HCT116 (cell line): ENCODE measurements at regions not wholly inside any gene's neighbourhood (a gene's known extent, or its start where the extent isn't known, plus 50 kb on each side); places are given as distances from the start of the nearest gene placed in this dataset.

Experiments used
- ATAC-seq: fragments of 200-7000 bp; cut with Tn5 transposase; 2 replicates; pipeline ENCODE4 v1.9.1; 2020; ENCODE audit warnings: mild to moderate bottlenecking, moderate library complexity
- BruUV-seq: library from RNA; stranded (reverse); fragments of 400-500 nt; replicated peaks from 2 replicates; lab custom pipeline; 2021; lab: Mats Ljungman, UMichigan
- CTCF ChIA-PET: fragments of 300-600 bp; sonication (Branson Sonifier 250); formaldehyde crosslinking; loops from one replicate; lab custom pipeline; 2021; ENCODE audit warnings: antibody characterized with exemption; lab: Charles Lee
- POLR2A ChIA-PET: fragments of 300-600, 350-600 bp; sonication (Branson Sonifier 250); formaldehyde crosslinking; loops from one replicate; lab custom pipeline; 2021; ENCODE audit warnings: antibody characterized with exemption; lab: Charles Lee
- RAD21 ChIA-PET, 2 experiments: fragments of 300-600 bp; sonication (Branson Sonifier 250); formaldehyde crosslinking; loops; one replicate each; lab custom pipeline; 2023; ENCODE audit warnings: low total read pairs in 2 of 2; ENCODE audit not compliant: uncharacterized antibody in 2 of 2, unreplicated experiment in 2 of 2, low non-redundant PET in 1 of 2; lab: Charles Lee
- DNase-seq: peaks from one replicate; pipeline ENCODE4 v3.0.0-alpha.2; 2010; ENCODE audit warnings: low read depth, low spot score
- H2AFZ ChIP-seq: fragments of 200-600 bp; shearing (Covaris generic), sonication (generic); 2 replicates; pipeline ENCODE4 v1.6.1; 2017; ENCODE audit warnings: low read depth, mixed run types, mixed read lengths, antibody characterized with exemption, low read length; ENCODE audit not compliant: poor library complexity, severe bottlenecking
- H3K27ac ChIP-seq: 2 replicates; pipeline ENCODE4 v1.5.1; 2012; ENCODE audit warnings: low read depth, low read length
- H3K27me3 ChIP-seq: fragments of 200-600 bp; sonication (generic); 2 replicates; pipeline ENCODE4 v1.6.1; 2016; ENCODE audit warnings: mixed run types, low read length, mixed read lengths; ENCODE audit not compliant: insufficient read depth
- H3K36me3 ChIP-seq, 2 experiments: fragments of 200-500 bp in 1 of 2; fragments of 200-600 bp in 1 of 2; sonication (Bioruptor generic) in 1 of 2; sonication (generic) in 1 of 2; 2 replicates each; pipeline versions ENCODE4 v1.5.1 to v1.6.1; 2014 to 2016; ENCODE audit warnings: low read length in 2 of 2, inconsistent platforms in 1 of 2, mixed read lengths in 1 of 2, mixed run types in 1 of 2; ENCODE audit not compliant: insufficient read depth in 2 of 2, control insufficient read depth in 1 of 2
- H3K4me1 ChIP-seq, 2 experiments: fragments of 200-600 bp in 1 of 2; sonication (generic) in 1 of 2; 2 replicates each; pipeline versions ENCODE4 v1.5.1 to v1.6.1; 2012 to 2017; ENCODE audit warnings: low read length in 2 of 2, inconsistent platforms in 1 of 2, mild to moderate bottlenecking in 1 of 2, mixed read lengths in 1 of 2, mixed run types in 1 of 2, moderate library complexity in 1 of 2; ENCODE audit not compliant: insufficient read depth in 2 of 2, control insufficient read depth in 1 of 2
- H3K4me2 ChIP-seq: fragments of 200-600 bp; sonication (generic); 2 replicates; pipeline ENCODE4 v1.6.1; 2017; ENCODE audit warnings: mixed run types, low read length, mixed read lengths
- H3K4me3 ChIP-seq, 2 experiments: fragments of 200-600 bp in 1 of 2; sonication (generic) in 1 of 2; replicated peaks in 1 of 2; 2 replicates each; pipeline ENCODE4 v1.5.1; 2011 to 2016; ENCODE audit warnings: low read length in 2 of 2, control low read depth in 1 of 2, low read depth in 1 of 2, mild to moderate bottlenecking in 1 of 2, mixed read lengths in 1 of 2, mixed run types in 1 of 2
- H3K79me2 ChIP-seq: fragments of 200-600 bp; sonication (generic); 2 replicates; pipeline ENCODE4 v1.6.1; 2017; ENCODE audit warnings: mild to moderate bottlenecking, mixed run types, low read length, moderate library complexity, mixed read lengths; ENCODE audit not compliant: insufficient read depth
- H3K9ac ChIP-seq: fragments of 200-600 bp; sonication (generic); 2 replicates; pipeline ENCODE4 v1.6.1; 2016; ENCODE audit warnings: low read length, mixed read lengths
- H3K9me2 ChIP-seq: fragments of 200-600 bp; sonication (generic), shearing (Covaris generic); 2 replicates; pipeline ENCODE4 v1.6.1; 2017; ENCODE audit warnings: mixed run types, mild to moderate bottlenecking, moderate library complexity; ENCODE audit not compliant: insufficient read depth
- H3K9me3 ChIP-seq, 2 experiments: fragments of 200-500 bp in 1 of 2; fragments of 200-600 bp in 1 of 2; sonication (Bioruptor generic) in 1 of 2; sonication (generic) in 1 of 2; 2 replicates each; pipeline ENCODE4 v1.6.1; 2014 to 2017; ENCODE audit warnings: low read length in 2 of 2, mixed read lengths in 2 of 2, inconsistent platforms in 1 of 2, low read depth in 1 of 2, mild to moderate bottlenecking in 1 of 2, mixed run types in 1 of 2, moderate library complexity in 1 of 2; ENCODE audit not compliant: control insufficient read depth in 1 of 2, insufficient read depth in 1 of 2
- H4K20me1 ChIP-seq: fragments of 200-600 bp; sonication (generic), shearing (Covaris generic); 2 replicates; pipeline ENCODE4 v1.6.1; 2017; ENCODE audit warnings: mixed run types, mild to moderate bottlenecking, moderate library complexity; ENCODE audit not compliant: insufficient read depth
- CBX3 ChIP-seq: IDR thresholded peaks from 2 replicates; pipeline ENCODE4 v1.6.1; 2012; ENCODE audit warnings: low read depth
- CEBPB ChIP-seq: IDR thresholded peaks from 2 replicates; pipeline ENCODE4 v1.6.1; 2012; ENCODE audit warnings: low read depth
- EGR1 ChIP-seq: IDR thresholded peaks from 2 replicates; pipeline ENCODE4 v1.6.1; 2012; ENCODE audit warnings: low read depth
- EZH2phosphoT487 ChIP-seq: fragments of 200-600 bp; IDR thresholded peaks from 2 replicates; pipeline ENCODE4 v1.6.1; 2018; ENCODE audit warnings: antibody characterized with exemption, borderline replicate concordance
- JUND ChIP-seq: IDR thresholded peaks from 2 replicates; pipeline ENCODE4 v1.6.1; 2012
- POLR2A ChIP-seq: IDR thresholded peaks from 2 replicates; pipeline ENCODE4 v1.7.0; 2011; ENCODE audit warnings: borderline replicate concordance; ENCODE audit not compliant: insufficient read depth, insufficient read length; ENCODE audit errors: extremely low read depth
- RAD21 ChIP-seq: IDR thresholded peaks from 2 replicates; pipeline ENCODE4 v1.6.1; 2012; ENCODE audit warnings: low read depth, mild to moderate bottlenecking
- SP1 ChIP-seq: IDR thresholded peaks from 2 replicates; pipeline ENCODE4 v1.6.1; 2012; ENCODE audit warnings: low read depth
- YY1 ChIP-seq: IDR thresholded peaks from 2 replicates; pipeline ENCODE4 v1.6.1; 2011; ENCODE audit warnings: low read length, low read depth, moderate library complexity, mild to moderate bottlenecking; ENCODE audit not compliant: insufficient replicate concordance; ENCODE audit errors: extremely low read depth
- ZFX ChIP-seq: fragments of 450-650 bp; IDR thresholded peaks from 2 replicates; pipeline ENCODE4 v1.6.1; 2017
- intact Hi-C: fragments of 100-400 bp; cut with micrococcal nuclease; formaldehyde crosslinking; loops from 2 replicates; pipeline ENCODE4 v1.10.0; 2022
- TF ChIP-seq, protein P1 (sequence below), 3 experiments: fragments of 200-600 bp in 1 of 3; sonication (generic) in 1 of 3; IDR thresholded peaks in 2 of 3; conservative IDR thresholded peaks in 1 of 3; 2 replicates each; pipeline ENCODE4 v1.5.1; 2012 to 2017; ENCODE audit warnings: low read depth in 2 of 3, low read length in 2 of 3, antibody characterized with exemption in 1 of 3, borderline replicate concordance in 1 of 3, control low read depth in 1 of 3, mild to moderate bottlenecking in 1 of 3, mixed read lengths in 1 of 3, mixed run types in 1 of 3, moderate library complexity in 1 of 3; ENCODE audit not compliant: insufficient read depth in 1 of 3
- TF ChIP-seq, protein P2 (sequence below): IDR thresholded peaks from 2 replicates; pipeline ENCODE4 v1.6.1; 2012
- TF ChIP-seq, protein P3 (sequence below): IDR thresholded peaks from 2 replicates; pipeline ENCODE4 v1.6.1; 2012; ENCODE audit warnings: low read depth

DNA sequence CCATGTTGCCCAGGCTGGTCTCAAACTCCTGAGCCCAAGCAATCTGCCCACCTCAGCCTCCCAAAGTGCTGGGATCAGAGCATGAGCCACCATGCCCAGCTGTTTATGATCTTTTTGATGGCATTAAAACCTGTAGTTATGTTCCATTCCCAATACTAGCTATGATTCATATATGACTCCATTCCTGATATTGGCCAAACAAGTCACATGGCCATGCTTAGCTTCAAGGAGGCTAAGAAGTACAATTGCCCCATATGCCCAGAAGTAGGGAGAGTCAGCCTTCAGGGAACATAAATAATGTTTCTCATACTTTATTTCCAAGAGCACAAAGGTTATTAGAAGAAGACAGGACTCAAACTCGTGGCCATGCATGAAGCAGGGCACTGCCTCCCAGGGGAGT, 132.4 kb upstream of the RAB6C start:
- no peak for DNase-seq
- CTCF ChIA-PET = no interaction called here
- RAD21 ChIA-PET = no interaction called here
- no peaks in the 10 kb centered on the region for H3K36me3 ChIP-seq
- no peak overlapping the region for H3K27ac ChIP-seq
- no peak overlapping the region for H2AFZ ChIP-seq
- no peaks in the 10 kb centered on the region; the same call in 1 of the 2 replicates for H4K20me1 ChIP-seq
- H3K27me3 ChIP-seq = peaks cover 12% of the 10 kb centered on the region
- no peak for TF ChIP-seq EZH2phosphoT487
- TF ChIP-seq CBX3 = no peak
- TF ChIP-seq CEBPB = no peak
- TF ChIP-seq YY1 = no peak
- TF ChIP-seq ZFX = no peak
- no peak for TF ChIP-seq POLR2A
- no peak for TF ChIP-seq SP1
- no peak for TF ChIP-seq EGR1
- no peak for TF ChIP-seq RAD21
- TF ChIP-seq, all 23 proteins: peak for 0
- H3K9me3 ChIP-seq = no peaks in the 10 kb centered on the region
- no peak for ATAC-seq
- intact Hi-C loops = no loop called here
- no peaks in the 10 kb centered on the region for H3K79me2 ChIP-seq
- no peaks in the 10 kb centered on the region for H3K4me1 ChIP-seq
- no peak overlapping the region for H3K4me3 ChIP-seq
- no TSS peak for BruUV-seq
- H3K9ac ChIP-seq = no peak overlapping the region
- no peaks in the 10 kb centered on the region for H3K9me2 ChIP-seq
- H3K4me2 ChIP-seq = no peak overlapping the region
- POLR2A ChIA-PET = no interaction called here

DNA sequence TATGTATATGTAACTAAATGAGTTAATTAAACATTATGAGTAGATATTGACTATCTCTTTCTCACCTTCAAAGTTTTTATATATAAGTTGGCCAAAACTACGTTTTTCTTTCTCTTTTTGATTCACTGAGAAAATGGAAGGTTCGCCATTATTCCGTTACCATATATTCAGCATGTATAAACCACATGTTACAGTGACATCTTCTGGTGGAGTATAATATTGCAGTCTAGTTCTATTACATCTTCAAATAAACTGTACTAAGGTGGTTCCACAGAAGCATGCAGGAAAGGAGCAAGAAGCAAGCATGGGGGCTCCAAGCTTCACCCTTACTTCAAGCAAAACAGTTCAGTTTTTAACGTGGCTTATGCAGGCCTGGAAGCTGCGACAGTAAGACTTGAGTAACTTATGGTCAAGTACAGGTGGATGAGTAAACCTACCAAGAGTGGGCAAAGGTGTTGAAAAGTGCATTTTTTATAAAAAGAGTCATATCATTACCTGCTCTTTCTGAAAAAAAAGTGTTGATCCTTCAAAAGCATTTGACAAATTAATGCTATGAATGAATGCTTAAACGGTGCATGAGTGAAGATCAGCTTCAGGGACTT, 129.8 kb upstream of the RAB6C start:
- Histone ChIP-seq H3K27ac (no peak overlapping the region), H4K20me1 (no peaks in the 10 kb centered on the region; the same call in 1 of the 2 replicates), H3K79me2 (no peaks in the 10 kb centered on the region), H3K4me2 (no peak overlapping the region), H3K36me3 (no peaks in the 10 kb centered on the region), H3K9ac (no peak overlapping the region), H3K9me3 (no peaks in the 10 kb centered on the region), H2AFZ (no peak overlapping the region), H3K4me1 (no peaks in the 10 kb centered on the region), H3K9me2 (no peaks in the 10 kb centered on the region), H3K27me3 (peaks cover 10% of the 10 kb centered on the region), H3K4me3 (no peak overlapping the region)
- DNase-seq (peak; percentile 74), ATAC-seq (peak; percentile 78)
- CTCF ChIA-PET = no interaction called here
- intact Hi-C loops = loop anchor here (1.0 to 2.0 kb wide), 2 partner anchors 85 to 1113 kb away; no protein-coding TSS in a partner anchor
- RAD21 ChIA-PET = no interaction called here
- TF ChIP-seq RAD21 (peak; percentile 74), CBX3 (no peak), CEBPB (no peak), ZFX (no peak), JUND (no peak)
- TF ChIP-seq, protein P1, sequence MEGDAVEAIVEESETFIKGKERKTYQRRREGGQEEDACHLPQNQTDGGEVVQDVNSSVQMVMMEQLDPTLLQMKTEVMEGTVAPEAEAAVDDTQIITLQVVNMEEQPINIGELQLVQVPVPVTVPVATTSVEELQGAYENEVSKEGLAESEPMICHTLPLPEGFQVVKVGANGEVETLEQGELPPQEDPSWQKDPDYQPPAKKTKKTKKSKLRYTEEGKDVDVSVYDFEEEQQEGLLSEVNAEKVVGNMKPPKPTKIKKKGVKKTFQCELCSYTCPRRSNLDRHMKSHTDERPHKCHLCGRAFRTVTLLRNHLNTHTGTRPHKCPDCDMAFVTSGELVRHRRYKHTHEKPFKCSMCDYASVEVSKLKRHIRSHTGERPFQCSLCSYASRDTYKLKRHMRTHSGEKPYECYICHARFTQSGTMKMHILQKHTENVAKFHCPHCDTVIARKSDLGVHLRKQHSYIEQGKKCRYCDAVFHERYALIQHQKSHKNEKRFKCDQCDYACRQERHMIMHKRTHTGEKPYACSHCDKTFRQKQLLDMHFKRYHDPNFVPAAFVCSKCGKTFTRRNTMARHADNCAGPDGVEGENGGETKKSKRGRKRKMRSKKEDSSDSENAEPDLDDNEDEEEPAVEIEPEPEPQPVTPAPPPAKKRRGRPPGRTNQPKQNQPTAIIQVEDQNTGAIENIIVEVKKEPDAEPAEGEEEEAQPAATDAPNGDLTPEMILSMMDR (IDR thresholded peaks at IDR 0.05 in 2 of 3, conservative IDR thresholded peaks at IDR 0.05 in 1 of 3; ENCODE audit: borderline replicate concordance in 1 of 3, insufficient read depth in 1 of 3, low read depth in 2 of 3, low read length in 2 of 3) = peak; percentile 40 to 74 (median 52); a peak in 5 of 6 replicates
- TF ChIP-seq, protein P2, sequence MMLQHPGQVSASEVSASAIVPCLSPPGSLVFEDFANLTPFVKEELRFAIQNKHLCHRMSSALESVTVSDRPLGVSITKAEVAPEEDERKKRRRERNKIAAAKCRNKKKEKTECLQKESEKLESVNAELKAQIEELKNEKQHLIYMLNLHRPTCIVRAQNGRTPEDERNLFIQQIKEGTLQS = no peak
- TF ChIP-seq, protein P3, sequence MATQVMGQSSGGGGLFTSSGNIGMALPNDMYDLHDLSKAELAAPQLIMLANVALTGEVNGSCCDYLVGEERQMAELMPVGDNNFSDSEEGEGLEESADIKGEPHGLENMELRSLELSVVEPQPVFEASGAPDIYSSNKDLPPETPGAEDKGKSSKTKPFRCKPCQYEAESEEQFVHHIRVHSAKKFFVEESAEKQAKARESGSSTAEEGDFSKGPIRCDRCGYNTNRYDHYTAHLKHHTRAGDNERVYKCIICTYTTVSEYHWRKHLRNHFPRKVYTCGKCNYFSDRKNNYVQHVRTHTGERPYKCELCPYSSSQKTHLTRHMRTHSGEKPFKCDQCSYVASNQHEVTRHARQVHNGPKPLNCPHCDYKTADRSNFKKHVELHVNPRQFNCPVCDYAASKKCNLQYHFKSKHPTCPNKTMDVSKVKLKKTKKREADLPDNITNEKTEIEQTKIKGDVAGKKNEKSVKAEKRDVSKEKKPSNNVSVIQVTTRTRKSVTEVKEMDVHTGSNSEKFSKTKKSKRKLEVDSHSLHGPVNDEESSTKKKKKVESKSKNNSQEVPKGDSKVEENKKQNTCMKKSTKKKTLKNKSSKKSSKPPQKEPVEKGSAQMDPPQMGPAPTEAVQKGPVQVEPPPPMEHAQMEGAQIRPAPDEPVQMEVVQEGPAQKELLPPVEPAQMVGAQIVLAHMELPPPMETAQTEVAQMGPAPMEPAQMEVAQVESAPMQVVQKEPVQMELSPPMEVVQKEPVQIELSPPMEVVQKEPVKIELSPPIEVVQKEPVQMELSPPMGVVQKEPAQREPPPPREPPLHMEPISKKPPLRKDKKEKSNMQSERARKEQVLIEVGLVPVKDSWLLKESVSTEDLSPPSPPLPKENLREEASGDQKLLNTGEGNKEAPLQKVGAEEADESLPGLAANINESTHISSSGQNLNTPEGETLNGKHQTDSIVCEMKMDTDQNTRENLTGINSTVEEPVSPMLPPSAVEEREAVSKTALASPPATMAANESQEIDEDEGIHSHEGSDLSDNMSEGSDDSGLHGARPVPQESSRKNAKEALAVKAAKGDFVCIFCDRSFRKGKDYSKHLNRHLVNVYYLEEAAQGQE = no peak
- BruUV-seq = no TSS peak
- POLR2A ChIA-PET = no interaction called here
